ENCODE measurements at regions not wholly inside any gene's neighbourhood (a gene's known extent, or its start where the extent isn't known, plus 50 kb on each side); places are given as distances from the start of the nearest gene placed in this dataset.

DNA sequence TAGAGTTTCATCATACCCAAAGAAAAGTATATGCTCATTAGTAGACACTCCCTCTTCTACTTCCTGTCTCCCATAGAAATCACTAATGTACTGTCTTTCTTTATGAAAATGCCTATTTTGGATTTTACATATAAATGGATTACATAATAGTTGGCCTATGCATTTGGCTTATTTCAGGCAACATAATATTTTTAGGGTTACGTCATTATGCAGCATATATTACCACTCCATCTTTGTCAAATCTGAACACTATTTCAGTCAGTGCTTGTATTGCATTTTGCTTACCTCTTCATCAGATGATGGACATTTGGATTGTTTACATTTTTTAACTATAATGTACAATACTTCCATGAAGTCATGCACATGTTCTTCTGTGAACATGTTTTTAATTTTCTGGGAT lies 1406.1 kb downstream of the LRFN5 start:
- Histone ChIP-seq H4K20me1 (ENCODE audit: control insufficient read depth, insufficient read depth, low read depth, low read length) (no peaks in the 10 kb centered on the region), H3K36me3 (ENCODE audit: control insufficient read depth, low read length) (no peaks in the 10 kb centered on the region), H3K27me3 (ENCODE audit: control insufficient read depth, low read length) (no peaks in the 10 kb centered on the region), H3K4me2 (ENCODE audit: low read length) (no peak overlapping the region), H3K4me1 (ENCODE audit: control insufficient read depth, low read length) (no peaks in the 10 kb centered on the region), H3K9me3 (ENCODE audit: control insufficient read depth, insufficient read depth, low read length) (peaks cover 6% of the 10 kb centered on the region; the same call in 1 of the 2 replicates), H3K27ac (ENCODE audit: low read depth, low read length) (no peak overlapping the region), H3K79me2 (ENCODE audit: control insufficient read depth, low read length) (no peaks in the 10 kb centered on the region), H3F3A (ENCODE audit: control insufficient read depth, insufficient read depth) (no peaks in the 10 kb centered on the region), H3K4me3 (ENCODE audit: low read length) (no peak overlapping the region), H3K9me2 (replicated peaks; ENCODE audit: control insufficient read depth, low read length) (no peaks in the 10 kb centered on the region)
- TF ChIP-seq, protein P1, sequence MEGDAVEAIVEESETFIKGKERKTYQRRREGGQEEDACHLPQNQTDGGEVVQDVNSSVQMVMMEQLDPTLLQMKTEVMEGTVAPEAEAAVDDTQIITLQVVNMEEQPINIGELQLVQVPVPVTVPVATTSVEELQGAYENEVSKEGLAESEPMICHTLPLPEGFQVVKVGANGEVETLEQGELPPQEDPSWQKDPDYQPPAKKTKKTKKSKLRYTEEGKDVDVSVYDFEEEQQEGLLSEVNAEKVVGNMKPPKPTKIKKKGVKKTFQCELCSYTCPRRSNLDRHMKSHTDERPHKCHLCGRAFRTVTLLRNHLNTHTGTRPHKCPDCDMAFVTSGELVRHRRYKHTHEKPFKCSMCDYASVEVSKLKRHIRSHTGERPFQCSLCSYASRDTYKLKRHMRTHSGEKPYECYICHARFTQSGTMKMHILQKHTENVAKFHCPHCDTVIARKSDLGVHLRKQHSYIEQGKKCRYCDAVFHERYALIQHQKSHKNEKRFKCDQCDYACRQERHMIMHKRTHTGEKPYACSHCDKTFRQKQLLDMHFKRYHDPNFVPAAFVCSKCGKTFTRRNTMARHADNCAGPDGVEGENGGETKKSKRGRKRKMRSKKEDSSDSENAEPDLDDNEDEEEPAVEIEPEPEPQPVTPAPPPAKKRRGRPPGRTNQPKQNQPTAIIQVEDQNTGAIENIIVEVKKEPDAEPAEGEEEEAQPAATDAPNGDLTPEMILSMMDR (IDR thresholded peaks at IDR 0.05; ENCODE audit: low read depth, low read length, poor library complexity, severe bottlenecking) = no peak
- TF ChIP-seq EZH2phosphoT487 (IDR thresholded peaks at IDR 0.05; ENCODE audit: borderline replicate concordance, low read length) = no peak

DNA sequence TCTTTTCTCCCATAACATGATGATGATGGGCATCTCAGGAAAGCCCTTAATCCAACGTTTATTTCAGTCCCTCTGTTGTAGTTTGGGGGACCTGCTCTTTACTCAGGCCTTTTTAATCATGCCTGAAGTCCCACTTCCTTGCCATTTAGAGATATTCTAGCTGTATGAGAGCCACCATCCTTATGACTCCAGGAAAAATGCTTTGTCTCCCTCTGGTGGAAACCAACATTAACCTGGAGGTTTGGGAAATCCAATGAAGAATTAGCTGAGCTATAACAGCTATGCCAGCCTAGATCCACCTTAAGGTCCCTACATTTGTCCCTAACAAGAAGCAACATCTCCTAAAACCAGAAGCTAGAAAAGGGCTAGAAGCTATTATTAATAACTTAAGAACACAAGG lies 1399.1 kb downstream of the LRFN5 start:
- no peaks in the 10 kb centered on the region for H3K4me1 ChIP-seq (ENCODE audit: control insufficient read depth, low read length)
- H3F3A ChIP-seq (ENCODE audit: control insufficient read depth, insufficient read depth) = no peaks in the 10 kb centered on the region
- no peaks in the 10 kb centered on the region for H4K20me1 ChIP-seq (ENCODE audit: control insufficient read depth, insufficient read depth, low read depth, low read length)
- H3K4me3 ChIP-seq (ENCODE audit: low read length) = no peak overlapping the region
- TF ChIP-seq EZH2phosphoT487 (IDR thresholded peaks at IDR 0.05; ENCODE audit: borderline replicate concordance, low read length) = no peak
- TF ChIP-seq, protein P1 (IDR thresholded peaks at IDR 0.05; ENCODE audit: low read depth, low read length, poor library complexity, severe bottlenecking) = no peak
- no peak overlapping the region for H3K4me2 ChIP-seq (ENCODE audit: low read length)
- no peaks in the 10 kb centered on the region for H3K9me2 ChIP-seq (replicated peaks; ENCODE audit: control insufficient read depth, low read length)
- H3K79me2 ChIP-seq (ENCODE audit: control insufficient read depth, low read length) = no peaks in the 10 kb centered on the region
- no peaks in the 10 kb centered on the region for H3K36me3 ChIP-seq (ENCODE audit: control insufficient read depth, low read length)
- peaks cover 32% of the 10 kb centered on the region for H3K9me3 ChIP-seq (ENCODE audit: control insufficient read depth, insufficient read depth, low read length)
- no peak overlapping the region for H3K27ac ChIP-seq (ENCODE audit: low read depth, low read length)
- H3K27me3 ChIP-seq (ENCODE audit: control insufficient read depth, low read length) = no peaks in the 10 kb centered on the region

DNA sequence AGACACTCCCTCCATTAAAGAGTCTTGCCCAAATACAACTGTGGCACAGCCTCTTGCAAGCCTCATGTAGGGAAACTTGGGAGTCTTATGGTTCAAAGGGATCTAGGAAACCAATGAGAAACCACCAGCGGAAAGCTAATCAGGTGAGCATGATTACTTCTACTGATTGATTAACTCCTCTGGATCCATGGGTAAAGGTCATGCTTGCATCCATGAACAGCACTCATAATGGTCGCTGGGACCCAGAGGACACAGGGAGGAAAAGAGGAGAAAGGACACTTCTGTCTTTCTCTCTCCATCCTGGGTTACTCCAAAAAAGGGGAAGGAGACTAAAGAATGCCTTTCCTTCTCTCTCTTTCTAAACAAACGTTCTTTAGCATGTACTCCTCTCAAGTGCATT lies 1397.2 kb downstream of the LRFN5 start:
- Histone ChIP-seq H3F3A (ENCODE audit: control insufficient read depth, insufficient read depth) (no peaks in the 10 kb centered on the region), H3K79me2 (ENCODE audit: control insufficient read depth, low read length) (no peaks in the 10 kb centered on the region), H4K20me1 (ENCODE audit: control insufficient read depth, insufficient read depth, low read depth, low read length) (no peaks in the 10 kb centered on the region), H3K4me1 (ENCODE audit: control insufficient read depth, low read length) (no peaks in the 10 kb centered on the region), H3K27ac (ENCODE audit: low read depth, low read length) (no peak overlapping the region), H3K4me3 (ENCODE audit: low read length) (no peak overlapping the region), H3K4me2 (ENCODE audit: low read length) (no peak overlapping the region), H3K9me3 (ENCODE audit: control insufficient read depth, insufficient read depth, low read length) (peaks cover 32% of the 10 kb centered on the region), H3K9me2 (replicated peaks; ENCODE audit: control insufficient read depth, low read length) (no peaks in the 10 kb centered on the region), H3K36me3 (ENCODE audit: control insufficient read depth, low read length) (no peaks in the 10 kb centered on the region), H3K27me3 (ENCODE audit: control insufficient read depth, low read length) (no peaks in the 10 kb centered on the region)
- TF ChIP-seq, protein P1 (IDR thresholded peaks at IDR 0.05; ENCODE audit: low read depth, low read length, poor library complexity, severe bottlenecking) = no peak

DNA sequence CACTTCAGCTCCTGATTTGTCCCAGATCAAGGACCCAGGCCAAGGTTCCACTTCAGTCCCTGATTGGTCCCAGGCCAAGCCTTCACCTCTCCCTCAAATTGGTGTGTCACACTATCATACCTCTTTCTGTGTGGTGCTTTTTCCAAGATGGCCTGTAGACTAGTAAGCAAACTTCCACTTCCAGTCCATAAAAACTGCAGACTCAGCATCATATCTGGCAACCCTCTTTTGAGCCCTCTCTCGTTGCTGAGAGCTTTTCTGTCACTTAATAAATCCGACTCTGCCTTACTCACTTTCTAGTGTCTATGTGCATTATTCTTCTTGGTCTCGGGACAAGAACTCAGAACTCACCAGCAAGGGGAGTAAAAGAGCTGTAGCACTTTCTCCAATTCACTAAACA lies 1395.1 kb downstream of the LRFN5 start:
- Histone ChIP-seq H3K79me2 (ENCODE audit: control insufficient read depth, low read length) (no peaks in the 10 kb centered on the region), H3K27ac (ENCODE audit: low read depth, low read length) (no peak overlapping the region), H3K9me3 (ENCODE audit: control insufficient read depth, insufficient read depth, low read length) (peaks cover 29% of the 10 kb centered on the region), H3F3A (ENCODE audit: control insufficient read depth, insufficient read depth) (no peaks in the 10 kb centered on the region), H3K4me1 (ENCODE audit: control insufficient read depth, low read length) (no peaks in the 10 kb centered on the region), H3K27me3 (ENCODE audit: control insufficient read depth, low read length) (no peaks in the 10 kb centered on the region), H3K9me2 (replicated peaks; ENCODE audit: control insufficient read depth, low read length) (no peaks in the 10 kb centered on the region), H4K20me1 (ENCODE audit: control insufficient read depth, insufficient read depth, low read depth, low read length) (no peaks in the 10 kb centered on the region), H3K36me3 (ENCODE audit: control insufficient read depth, low read length) (no peaks in the 10 kb centered on the region), H3K4me2 (ENCODE audit: low read length) (no peak overlapping the region), H3K4me3 (ENCODE audit: low read length) (no peak overlapping the region)
- TF ChIP-seq, protein P1 (IDR thresholded peaks at IDR 0.05; ENCODE audit: low read depth, low read length, poor library complexity, severe bottlenecking) = no peak
- TF ChIP-seq EZH2phosphoT487 (IDR thresholded peaks at IDR 0.05; ENCODE audit: borderline replicate concordance, low read length) = no peak
